Testis (tissue), 2 donors: ENCODE measurements at regions not wholly inside any gene's neighbourhood (a gene's known extent, or its start where the extent isn't known, plus 50 kb on each side); places are given as distances from the start of the nearest gene placed in this dataset.

Experiments used
- CTCF ChIP-seq, 3 experiments: fragments of 450-650 bp in 2 of 3; fragments of 200-600 bp in 1 of 3; sonication (generic) in 1 of 3; IDR thresholded peaks; one replicate each; pipeline ENCODE4 v1.5.1; 2016 to 2019; ENCODE audit warnings: antibody characterized with exemption in 3 of 3, mild to moderate bottlenecking in 2 of 3, moderate library complexity in 1 of 3
- POLR2A ChIP-seq: fragments of 450-650 bp; IDR thresholded peaks from one replicate; pipeline ENCODE4 v1.6.1; 2017; ENCODE audit warnings: antibody characterized with exemption, mild to moderate bottlenecking, moderate library complexity

GRCh38 chr17:71914042-71914441 is 206.8 kb upstream of the SOX9 start:
- TF ChIP-seq CTCF (IDR thresholded peaks at IDR 0.05) (no peak), POLR2A (no peak)
